ENCODE measurements at regions not wholly inside any gene's neighbourhood (a gene's known extent, or its start where the extent isn't known, plus 50 kb on each side); places are given as distances from the start of the nearest gene placed in this dataset.

DNA sequence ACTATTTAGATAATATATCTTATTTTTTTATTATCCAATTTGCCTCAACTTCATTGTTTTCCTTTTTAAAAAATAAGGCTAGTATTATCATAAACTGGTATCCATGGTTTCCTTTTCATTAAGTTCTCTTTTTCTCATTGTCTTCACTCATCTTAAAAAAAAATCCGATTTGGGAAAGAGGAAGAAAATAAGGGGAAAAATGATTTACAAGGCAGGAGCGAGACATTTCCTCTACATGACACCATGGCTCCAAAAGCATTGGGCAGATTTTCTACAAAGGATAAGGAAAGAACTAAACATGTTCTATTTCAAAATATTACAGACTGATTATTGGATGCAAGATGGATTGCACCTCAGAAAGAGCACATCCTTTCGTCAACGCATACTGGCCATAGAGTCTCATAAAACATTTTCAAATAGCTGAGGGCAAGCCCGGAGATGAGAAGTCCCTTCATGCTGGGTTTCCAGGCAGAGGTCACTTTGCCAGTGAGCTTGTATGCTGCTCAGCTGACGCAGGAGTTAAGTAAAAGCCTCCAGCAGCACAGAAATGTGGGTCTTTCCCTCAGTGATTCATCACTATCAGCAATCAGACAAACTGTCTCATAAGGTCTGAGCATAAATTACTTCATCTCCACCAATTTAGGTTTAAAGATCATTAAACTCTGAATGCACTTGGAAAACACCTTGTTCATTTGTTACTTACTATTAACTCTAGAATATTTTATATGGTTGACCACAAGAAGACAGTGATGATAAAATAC is 129.0 kb upstream of the TNFAIP3 start:
- H3K4me1 Mint-ChIP-seq = peaks cover 10% of the 10 kb centered on the region in 2 experiments

More for the DNA sequence above, 129.0 kb upstream of the TNFAIP3 start:
- H3K4me3 Mint-ChIP-seq = no peak overlapping the region
- H3K4ac ChIP-seq (ENCODE audit: low read depth, low read length) = no peak overlapping the region
- H3K14ac ChIP-seq (ENCODE audit: insufficient read depth, low read length) = no peak overlapping the region
- no peaks in the 10 kb centered on the region for H3K23me2 ChIP-seq (ENCODE audit: insufficient read length, low read depth, low read length, poor library complexity, severe bottlenecking)
- no peak overlapping the region for H2BK15ac ChIP-seq (ENCODE audit: low read depth, low read length)
- no peaks in the 10 kb centered on the region for H3K79me2 ChIP-seq (ENCODE audit: insufficient read depth, low read length)
- no peak overlapping the region for H2AK5ac ChIP-seq (ENCODE audit: insufficient read length, low read length)
- no CpG with 5 or more reads among the region's 6 CpGs for WGBS (ENCODE audit: extremely low coverage, insufficient read length, low lambda C conversion rate)
- no peak overlapping the region for H3K56ac ChIP-seq (ENCODE audit: insufficient read length, low read depth, low read length)
- peaks cover 2% of the 10 kb centered on the region for H3K27me3 Mint-ChIP-seq (ENCODE audit: low read depth)
- H4K91ac ChIP-seq (ENCODE audit: insufficient read length, low read depth, low read length) = no peak overlapping the region
- H2AFZ ChIP-seq (ENCODE audit: low read length) = no peak overlapping the region
- no peaks in the 10 kb centered on the region for H3K36me3 Mint-ChIP-seq (ENCODE audit: insufficient read depth in 1 of 3, low read depth in 3 of 3)
- H3K27me3 ChIP-seq (ENCODE audit: insufficient read depth, low read length) = no peaks in the 10 kb centered on the region
- no peaks in the 10 kb centered on the region for H3K4me1 ChIP-seq (ENCODE audit: insufficient read depth, low read length)
- H4K5ac ChIP-seq (ENCODE audit: insufficient read length, low read depth, low read length) = no peak overlapping the region
- H3K18ac ChIP-seq (ENCODE audit: insufficient read length, low read depth, low read length) = no peak overlapping the region
- no peaks in the 10 kb centered on the region for H4K20me1 ChIP-seq (ENCODE audit: control insufficient read depth, insufficient read depth, insufficient read length)
- no peak overlapping the region for H3K27ac ChIP-seq (ENCODE audit: insufficient read length, low read depth, low read length)
- H3T11ph ChIP-seq (ENCODE audit: low read length) = no peak overlapping the region
- no peak for TF ChIP-seq CTCF (conservative IDR thresholded peaks at IDR 0.05)
- no peak overlapping the region for H3K23ac ChIP-seq (ENCODE audit: insufficient read length, low read depth, low read length)
- H3K9me3 Mint-ChIP-seq = no peaks in the 10 kb centered on the region
- no peak overlapping the region for H2BK5ac ChIP-seq (ENCODE audit: insufficient read length, low read length)
- H3K9ac ChIP-seq (ENCODE audit: extremely low read depth, insufficient read length, low read length) = no peak overlapping the region
- H3K9me3 ChIP-seq (ENCODE audit: control insufficient read depth, low read depth, low read length) = no peaks in the 10 kb centered on the region
- H3K27ac Mint-ChIP-seq = no peak overlapping the region
- H3K4me2 ChIP-seq (ENCODE audit: insufficient read depth, insufficient read length, low read length) = no peak overlapping the region
- no peak overlapping the region for H4K8ac ChIP-seq (replicated peaks; ENCODE audit: insufficient read length, low read depth, low read length)
- H2BK12ac ChIP-seq (ENCODE audit: insufficient read length, low read depth, low read length) = no peak overlapping the region
- no peak for DNase-seq
- no peak overlapping the region for H2BK20ac ChIP-seq (ENCODE audit: low read depth, low read length, poor library complexity, severe bottlenecking)
- no peaks in the 10 kb centered on the region for H3K79me1 ChIP-seq (ENCODE audit: insufficient read depth, low read depth, low read length, poor library complexity, severe bottlenecking)
- no peak overlapping the region for H2BK120ac ChIP-seq (ENCODE audit: low read depth, low read length, poor library complexity, severe bottlenecking)

Measured in H9 (cell line).